Thymus (tissue), 11 donors: ENCODE measurements at regions not wholly inside any gene's neighbourhood (a gene's known extent, or its start where the extent isn't known, plus 50 kb on each side); places are given as distances from the start of the nearest gene placed in this dataset.

Source experiments
- DNase-seq, 9 donors: peaks; one replicate each; pipeline ENCODE4 v3.0.0-alpha.2; 2013; ENCODE audit warnings: low spot score in 9 of 9, low read depth in 6 of 9, missing footprints in 1 of 9
- H3K27ac ChIP-seq, 2 donors: one replicate each; pipeline ENCODE4 v1.5.1; 2013; ENCODE audit warnings: control low read depth in 1 of 2, low read depth in 1 of 2, low read length in 1 of 2, mild to moderate bottlenecking in 1 of 2, moderate library complexity in 1 of 2
- H3K27me3 ChIP-seq, 2 donors: one replicate each; pipeline ENCODE4 v1.5.1; 2013; ENCODE audit warnings: low read length in 1 of 2; ENCODE audit not compliant: control insufficient read depth in 2 of 2, insufficient read depth in 1 of 2
- H3K36me3 ChIP-seq, 2 donors: one replicate each; pipeline ENCODE4 v1.5.1; 2013; ENCODE audit warnings: low read length in 1 of 2, mild to moderate bottlenecking in 1 of 2, moderate library complexity in 1 of 2; ENCODE audit not compliant: control insufficient read depth in 2 of 2, insufficient read depth in 2 of 2
- H3K4me1 ChIP-seq, 2 donors: one replicate each; pipeline ENCODE4 v1.5.1; 2013; ENCODE audit warnings: low read length in 2 of 2; ENCODE audit not compliant: control insufficient read depth in 2 of 2, insufficient read depth in 2 of 2
- H3K4me3 ChIP-seq, 2 donors: one replicate each; pipeline ENCODE4 v1.5.1; 2013; ENCODE audit warnings: low read length in 2 of 2, control low read depth in 1 of 2, mild to moderate bottlenecking in 1 of 2
- H3K9me3 ChIP-seq, 2 donors: one replicate each; pipeline ENCODE4 v1.5.1; 2013; ENCODE audit warnings: low read length in 1 of 2, mild to moderate bottlenecking in 1 of 2; ENCODE audit not compliant: control insufficient read depth in 2 of 2, insufficient read depth in 1 of 2
- WGBS: extraction: QIAGEN DNeasy Blood & Tissue Kit; methylation state at CpG from one replicate; pipeline ENCODE4 v1.1.7; 2013; 5-methylcytosine and 5-hydroxymethylcytosine counted together
- donor health status: healthy.

DNA sequence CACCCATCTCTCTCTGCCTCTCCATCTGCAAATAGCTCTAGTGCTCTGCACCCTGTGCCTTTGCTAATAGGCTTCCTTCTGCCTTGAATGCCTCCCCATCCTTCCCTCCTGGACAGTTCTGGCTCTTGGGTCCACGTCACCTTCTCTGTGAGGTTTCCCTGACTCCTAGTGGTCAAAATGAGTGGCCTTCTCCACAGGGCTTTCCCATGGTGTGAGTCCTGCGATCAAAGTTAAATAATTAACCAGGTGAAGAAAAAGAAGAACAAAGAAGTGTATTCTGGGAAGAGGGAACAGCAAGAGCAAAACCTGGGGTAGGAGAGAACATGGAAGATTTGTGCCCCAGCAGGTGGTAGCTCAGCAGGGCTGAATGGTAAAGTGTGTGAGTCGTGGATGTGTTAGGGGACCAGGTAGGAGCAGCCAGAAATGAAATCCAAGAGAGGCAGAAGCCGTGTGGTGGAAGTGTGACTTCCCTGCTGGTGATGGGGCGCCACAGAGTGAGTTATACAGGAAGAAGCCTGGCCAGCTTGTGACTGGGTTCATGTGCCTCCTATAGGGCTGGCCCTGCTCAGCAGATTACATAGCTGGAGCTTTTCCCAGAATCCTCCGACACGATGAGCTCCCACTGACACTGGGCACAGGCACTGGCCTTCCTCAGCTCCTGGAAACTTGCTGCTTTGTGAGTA, 93.8 kb upstream of the LDAH start:
- 58% methylated on average over 7 of the region's 7 CpGs for WGBS
- no peaks in the 10 kb centered on the region for H3K36me3 ChIP-seq
- H3K4me3 ChIP-seq = no peak overlapping the region
- no peaks in the 10 kb centered on the region for H3K27me3 ChIP-seq
- H3K4me1 ChIP-seq = peaks cover 0 to 25% of the 10 kb centered on the region in 2 donors
- no peak for DNase-seq
- H3K27ac ChIP-seq = peak overlapping the region; percentile 46 to 60
- no peaks in the 10 kb centered on the region for H3K9me3 ChIP-seq

DNA sequence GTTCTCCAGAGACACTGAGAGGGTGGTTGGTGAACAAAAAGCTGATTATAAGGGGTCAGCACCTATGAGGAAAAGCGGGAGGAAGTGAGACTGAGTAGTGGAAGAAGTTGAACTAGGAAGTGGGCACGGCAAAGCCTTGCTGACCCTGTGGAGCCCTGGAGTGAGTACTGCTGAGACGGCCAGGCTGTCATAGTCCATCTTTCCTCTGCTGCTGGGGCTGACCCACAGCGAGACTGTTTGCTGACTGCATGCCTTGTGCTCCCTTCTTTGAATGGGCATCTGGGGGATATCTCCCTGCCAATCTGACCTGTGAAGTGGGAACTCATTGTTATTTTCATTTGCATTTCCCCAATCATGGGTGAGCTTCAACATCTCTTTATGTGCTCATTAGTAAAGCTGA, 92.4 kb upstream of the LDAH start:
- 75% methylated on average over 4 of the region's 4 CpGs for WGBS

DNA sequence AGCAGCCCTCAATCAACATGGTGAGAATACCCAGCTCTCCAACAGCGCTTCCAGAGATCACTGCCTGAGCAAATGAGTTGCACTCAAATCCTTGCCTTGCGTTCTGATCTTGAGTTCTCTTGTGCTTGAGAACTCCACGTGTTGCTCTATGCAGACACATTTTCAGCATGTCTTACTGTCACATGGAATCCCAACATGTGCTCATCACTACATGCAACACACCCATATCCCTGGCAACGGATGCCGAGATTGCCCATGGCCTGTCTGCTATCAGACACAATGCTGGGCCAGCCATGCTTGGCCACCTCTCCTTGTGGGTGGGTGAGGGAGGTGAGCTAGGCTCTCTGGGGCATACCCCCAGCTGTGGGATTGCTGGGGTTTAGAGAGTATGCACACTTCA, 91.9 kb upstream of the LDAH start:
- Histone ChIP-seq H3K27me3 (no peaks in the 10 kb centered on the region), H3K9me3 (no peaks in the 10 kb centered on the region), H3K36me3 (no peaks in the 10 kb centered on the region), H3K4me3 (no peak overlapping the region), H3K27ac (no peak overlapping the region), H3K4me1 (peaks cover 0 to 25% of the 10 kb centered on the region in 2 donors)
- WGBS = 94% methylated on average over 5 of the region's 5 CpGs
- no peak for DNase-seq

More for the DNA sequence above, 92.4 kb upstream of the LDAH start:
- H3K9me3 ChIP-seq = no peaks in the 10 kb centered on the region
- H3K27ac ChIP-seq = no peak overlapping the region
- no peaks in the 10 kb centered on the region for H3K27me3 ChIP-seq
- no peak for DNase-seq
- peaks cover 0 to 25% of the 10 kb centered on the region in 2 donors for H3K4me1 ChIP-seq
- H3K4me3 ChIP-seq = no peak overlapping the region
- H3K36me3 ChIP-seq = no peaks in the 10 kb centered on the region

DNA sequence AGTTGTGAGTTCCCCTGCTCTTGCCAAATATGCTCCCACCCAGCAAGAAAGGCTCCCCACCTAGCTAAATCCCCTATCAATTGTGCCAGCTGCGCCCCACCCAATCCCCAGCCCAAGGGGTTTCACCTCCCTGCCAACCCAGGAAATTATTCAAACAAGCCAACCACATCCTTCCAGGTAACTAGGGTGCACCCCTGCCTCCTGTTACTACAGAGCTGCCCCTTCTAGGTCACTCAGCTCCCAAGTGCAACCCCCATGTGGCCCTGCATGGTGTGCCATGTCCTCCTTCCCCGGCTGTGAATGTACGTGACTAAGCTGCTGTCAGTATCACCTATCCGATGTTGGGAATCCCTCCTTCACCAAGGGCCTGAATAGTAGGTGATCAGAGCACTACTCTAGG, 91.2 kb upstream of the LDAH start:
- Histone ChIP-seq H3K27ac (no peak overlapping the region), H3K9me3 (no peaks in the 10 kb centered on the region), H3K36me3 (no peaks in the 10 kb centered on the region), H3K4me3 (no peak overlapping the region), H3K4me1 (peaks cover 0 to 23% of the 10 kb centered on the region in 2 donors), H3K27me3 (no peaks in the 10 kb centered on the region)
- DNase-seq = no peak
- WGBS = 95% methylated on average over 4 of the region's 4 CpGs

DNA sequence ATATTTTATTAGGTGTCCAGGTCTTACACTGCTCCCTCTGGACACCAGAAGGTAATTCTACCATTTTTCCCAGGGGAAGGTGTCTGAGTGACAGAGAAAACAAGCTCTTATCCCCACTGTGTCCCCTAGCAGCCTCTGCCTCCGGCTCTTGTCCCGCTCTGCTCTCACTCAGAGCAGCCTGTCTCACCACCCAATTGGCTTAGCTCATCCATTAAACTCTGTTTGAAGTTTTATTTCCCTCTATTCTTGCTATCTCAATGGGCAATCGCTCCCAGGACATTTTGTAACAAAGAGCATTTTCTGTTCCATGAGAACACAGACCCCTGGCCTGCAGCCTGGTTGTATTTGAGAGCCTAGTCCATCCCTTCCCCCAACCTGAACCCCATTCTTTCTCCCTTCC, 90.6 kb upstream of the LDAH start:
- no peak for DNase-seq

DNA sequence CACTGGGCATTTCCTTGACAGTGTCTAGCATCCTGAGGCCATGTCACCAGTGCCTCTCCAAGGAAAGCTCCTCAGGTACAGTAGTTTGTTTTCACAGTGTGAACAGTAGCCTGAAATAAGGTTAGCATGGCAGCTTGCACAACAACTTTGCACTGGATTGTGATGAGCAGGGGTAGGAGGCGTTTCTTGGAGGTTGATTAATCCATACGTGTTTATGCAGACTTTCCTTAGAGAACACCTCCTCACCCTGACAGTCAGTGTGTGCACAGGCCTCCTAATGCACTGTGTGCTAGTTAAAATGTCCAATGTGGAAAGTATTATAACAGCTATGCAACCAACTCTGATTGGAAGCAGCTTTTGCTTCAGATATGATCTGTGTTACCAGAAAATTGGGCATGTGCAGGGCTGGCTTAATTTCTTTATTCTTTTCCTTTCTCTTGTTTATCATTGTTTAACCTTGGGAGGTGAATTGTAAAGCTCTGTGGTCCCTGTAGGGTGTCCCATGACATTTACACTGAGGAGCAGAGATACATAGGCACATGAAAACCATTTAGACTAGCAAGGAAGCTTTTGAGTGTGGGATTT, 77.2 kb upstream of the LDAH start:
- Histone ChIP-seq H3K4me3 (no peak overlapping the region), H3K36me3 (no peaks in the 10 kb centered on the region), H3K27ac (no peak overlapping the region), H3K27me3 (no peaks in the 10 kb centered on the region), H3K4me1 (no peaks in the 10 kb centered on the region), H3K9me3 (no peaks in the 10 kb centered on the region)
- DNase-seq = no peak
- 88% methylated on average over 2 of the region's 2 CpGs for WGBS

More for the DNA sequence above, 90.6 kb upstream of the LDAH start:
- 66% methylated on average over 3 of the region's 3 CpGs for WGBS
- H3K9me3 ChIP-seq = no peaks in the 10 kb centered on the region
- no peak overlapping the region for H3K27ac ChIP-seq
- H3K4me3 ChIP-seq = no peak overlapping the region
- no peaks in the 10 kb centered on the region for H3K27me3 ChIP-seq
- H3K4me1 ChIP-seq = peaks cover 0 to 18% of the 10 kb centered on the region in 2 donors
- H3K36me3 ChIP-seq = no peaks in the 10 kb centered on the region

DNA sequence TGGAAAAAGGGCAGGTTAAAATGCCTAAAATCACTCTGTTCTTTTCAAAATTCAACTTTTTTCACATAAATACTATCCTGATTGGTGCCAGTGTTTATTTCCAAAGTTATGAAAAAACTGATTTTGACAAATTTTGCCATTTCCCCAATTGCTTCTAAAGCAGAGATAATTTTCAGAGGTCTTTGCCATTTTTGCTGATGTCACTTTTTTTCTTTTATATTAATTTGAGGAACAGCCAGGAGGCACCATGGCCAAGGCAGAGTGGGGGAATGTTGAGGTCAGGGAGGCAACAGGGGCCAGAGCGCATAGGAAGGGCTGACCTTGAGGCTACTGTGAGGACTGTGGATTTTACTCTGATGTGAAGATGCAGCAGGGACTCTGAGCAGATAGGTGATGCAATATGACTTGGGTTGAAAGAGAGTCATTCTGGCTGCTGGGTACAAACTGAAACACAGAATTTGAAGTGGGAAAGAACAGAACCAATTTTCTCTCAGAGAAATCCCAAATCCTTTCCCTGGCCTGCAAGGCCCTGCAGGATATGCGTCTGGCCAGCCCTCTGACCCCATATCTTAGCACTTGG, 75.1 kb upstream of the LDAH start:
- Histone ChIP-seq H3K27ac (no peak overlapping the region), H3K36me3 (no peaks in the 10 kb centered on the region), H3K4me3 (no peak overlapping the region), H3K4me1 (no peaks in the 10 kb centered on the region), H3K9me3 (no peaks in the 10 kb centered on the region), H3K27me3 (no peaks in the 10 kb centered on the region)
- WGBS = 96% methylated on average over 2 of the region's 2 CpGs
- DNase-seq = no peak

DNA sequence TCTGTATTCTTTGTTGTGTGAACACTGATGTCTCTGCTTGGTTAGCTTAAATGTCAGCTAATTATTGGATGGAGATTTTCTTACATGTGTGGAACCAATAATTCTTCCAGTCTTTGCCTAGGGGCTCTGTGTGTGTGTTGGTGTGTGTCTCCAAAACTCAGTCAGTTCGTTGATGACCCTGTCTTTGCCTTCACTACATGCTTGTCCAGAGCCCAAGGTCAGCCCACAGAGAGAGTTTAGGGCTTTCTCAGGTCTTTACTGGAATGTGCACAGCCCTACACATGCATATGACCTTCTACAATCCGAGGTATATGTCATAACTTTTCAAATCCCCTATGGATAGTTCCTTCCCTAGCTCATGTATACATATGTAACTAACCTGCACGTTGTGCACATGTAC, 74.1 kb upstream of the LDAH start:
- Histone ChIP-seq H3K27me3 (no peaks in the 10 kb centered on the region), H3K36me3 (no peaks in the 10 kb centered on the region), H3K4me3 (no peak overlapping the region), H3K27ac (no peak overlapping the region), H3K9me3 (no peaks in the 10 kb centered on the region), H3K4me1 (no peaks in the 10 kb centered on the region)
- DNase-seq = no peak
- 68% methylated on average over 3 of the region's 3 CpGs for WGBS

DNA sequence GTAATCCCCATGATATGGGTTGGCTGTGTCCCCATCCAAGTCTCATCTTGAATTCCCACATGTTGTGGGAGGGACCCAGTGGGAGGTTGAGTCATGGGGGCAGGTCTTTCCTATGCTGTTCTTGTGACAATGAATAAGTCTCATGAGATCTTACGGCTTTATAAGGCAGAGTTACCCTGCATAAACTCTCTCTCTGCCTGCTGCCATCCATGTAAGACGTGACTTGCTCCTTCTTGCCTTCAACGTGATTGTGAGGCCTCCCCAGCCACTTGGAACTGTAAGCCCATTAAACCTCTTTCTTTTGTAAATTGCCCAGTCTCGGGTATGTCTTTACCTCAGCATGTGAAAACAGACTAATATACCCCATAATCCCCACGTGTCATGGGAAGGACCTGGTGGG, 61.9 kb upstream of the LDAH start:
- WGBS = 83% methylated on average over 5 of the region's 5 CpGs
- H3K27me3 ChIP-seq = no peaks in the 10 kb centered on the region
- H3K4me3 ChIP-seq = no peak overlapping the region
- H3K36me3 ChIP-seq = no peaks in the 10 kb centered on the region
- H3K27ac ChIP-seq = no peak overlapping the region
- H3K9me3 ChIP-seq = no peaks in the 10 kb centered on the region
- no peak for DNase-seq
- no peaks in the 10 kb centered on the region for H3K4me1 ChIP-seq
